Jurkat, Clone E6-1 (cell line): ENCODE measurements at regions not wholly inside any gene's neighbourhood (a gene's known extent, or its start where the extent isn't known, plus 50 kb on each side); places are given as distances from the start of the nearest gene placed in this dataset.

ENCODE experiments used
- DNase-seq: peaks from one replicate; pipeline ENCODE4 v3.0.0-alpha.2; 2011; ENCODE audit warnings: low read depth, low spot score
- H3K4me3 ChIP-seq: 2 replicates; pipeline ENCODE4 v1.5.1; 2011; ENCODE audit warnings: mild to moderate bottlenecking, low read length, control low read depth, moderate library complexity

GRCh38 chr12:5189173-5189572 is 145.5 kb downstream of the KCNA5 start:
- no peak for DNase-seq
- no peak overlapping the region for H3K4me3 ChIP-seq

GRCh38 chr12:5191803-5192538 is 148.3 kb downstream of the KCNA5 start:
- no peak for DNase-seq
- H3K4me3 ChIP-seq = no peak overlapping the region

- DNase-seq = no peak
- H3K4me3 ChIP-seq = no peak overlapping the region
Measured at GRCh38 chr12:5192726-5193125, 149.0 kb downstream of the KCNA5 start.

GRCh38 chr12:5194306-5194705 is 150.6 kb downstream of the KCNA5 start:
- no peak overlapping the region for H3K4me3 ChIP-seq
- DNase-seq = no peak

GRCh38 chr12:5195244-5195643 is 151.6 kb downstream of the KCNA5 start:
- no peak for DNase-seq

GRCh38 chr12:5195691-5196090 is 152.0 kb downstream of the KCNA5 start:
- H3K4me3 ChIP-seq = no peak overlapping the region
- no peak for DNase-seq

More at GRCh38 chr12:5195244-5195643, 151.6 kb downstream of the KCNA5 start:
- H3K4me3 ChIP-seq = no peak overlapping the region

- H3K4me3 ChIP-seq = no peak overlapping the region
- no peak for DNase-seq
Measured at GRCh38 chr12:5197131-5197530, 153.5 kb downstream of the KCNA5 start.

- no peak for DNase-seq
- no peak overlapping the region for H3K4me3 ChIP-seq
Measured at GRCh38 chr12:5197656-5198055, 154.0 kb downstream of the KCNA5 start.

GRCh38 chr12:5200278-5201087 is 156.8 kb downstream of the KCNA5 start:
- no peak overlapping the region for H3K4me3 ChIP-seq
- peak; percentile 50 for DNase-seq

- H3K4me3 ChIP-seq = no peak overlapping the region
- DNase-seq = no peak
Measured at GRCh38 chr12:5201554-5202218, 158.0 kb downstream of the KCNA5 start.

- no peak overlapping the region for H3K4me3 ChIP-seq
- no peak for DNase-seq
Measured at GRCh38 chr12:5203274-5203673, 159.6 kb downstream of the KCNA5 start.

- no peak for DNase-seq
- H3K4me3 ChIP-seq = no peak overlapping the region
Measured at GRCh38 chr12:5203720-5204119, 160.0 kb downstream of the KCNA5 start.

- DNase-seq = peak; percentile 95
- no peak overlapping the region for H3K4me3 ChIP-seq
Measured at GRCh38 chr12:5204271-5204670, 160.6 kb downstream of the KCNA5 start.

GRCh38 chr12:5204831-5205230 is 161.2 kb downstream of the KCNA5 start:
- DNase-seq = no peak
- no peak overlapping the region for H3K4me3 ChIP-seq

GRCh38 chr12:5206401-5207175 is 162.9 kb downstream of the KCNA5 start:
- DNase-seq = no peak
- H3K4me3 ChIP-seq = no peak overlapping the region

GRCh38 chr12:5210179-5210922 is 166.7 kb downstream of the KCNA5 start:
- no peak overlapping the region for H3K4me3 ChIP-seq
- DNase-seq = no peak

GRCh38 chr12:5210923-5211290 is 167.2 kb downstream of the KCNA5 start:
- no peak overlapping the region for H3K4me3 ChIP-seq
- DNase-seq = no peak

GRCh38 chr12:5213336-5213735 is 169.7 kb downstream of the KCNA5 start:
- no peak for DNase-seq
- H3K4me3 ChIP-seq = no peak overlapping the region

GRCh38 chr12:5213990-5214389 is 170.3 kb downstream of the KCNA5 start:
- DNase-seq = no peak
- H3K4me3 ChIP-seq = no peak overlapping the region
